ENCODE measurements at regions not wholly inside any gene's neighbourhood (a gene's known extent, or its start where the extent isn't known, plus 50 kb on each side); places are given as distances from the start of the nearest gene placed in this dataset.
A peak's percentile ranks its signal among the peaks of the same experiment; 100 is the strongest.

DNA sequence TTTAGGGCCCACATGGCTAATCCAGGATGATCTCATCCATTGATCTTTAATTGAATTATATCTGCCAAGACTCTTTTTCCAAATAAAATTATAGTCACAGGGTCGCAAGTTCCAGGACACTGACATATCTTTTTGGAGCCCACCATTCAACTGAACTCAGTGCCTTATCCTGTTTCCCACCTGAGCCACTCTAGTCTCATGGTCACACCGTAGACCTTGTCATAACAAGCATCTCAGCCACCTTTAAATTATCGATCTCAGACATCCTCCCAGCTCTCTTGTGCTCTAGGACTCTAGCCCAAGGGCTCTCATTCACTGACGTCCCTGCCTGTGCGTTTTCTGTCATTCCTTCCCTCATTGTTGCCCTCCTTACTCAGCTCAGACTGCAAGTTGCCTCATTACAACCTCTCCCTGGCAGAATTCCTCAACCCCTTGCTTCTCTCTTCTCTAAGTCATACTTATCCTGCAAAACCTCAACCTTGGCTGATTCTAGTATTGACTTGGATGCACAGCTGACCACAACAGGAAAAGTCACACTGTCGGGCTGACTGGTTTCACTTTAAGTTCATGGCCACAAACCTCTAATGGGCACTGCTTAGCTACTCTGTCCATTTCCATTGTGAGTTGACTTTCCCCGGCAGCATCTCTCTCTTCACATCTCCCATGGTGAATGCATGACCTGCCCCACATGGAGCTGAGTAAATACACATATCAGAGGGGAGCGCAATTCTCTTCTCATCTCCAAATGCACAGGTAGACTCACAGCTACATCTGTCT, 91.0 kb upstream of the TRIM2 start:
- TF ChIP-seq, protein P1, sequence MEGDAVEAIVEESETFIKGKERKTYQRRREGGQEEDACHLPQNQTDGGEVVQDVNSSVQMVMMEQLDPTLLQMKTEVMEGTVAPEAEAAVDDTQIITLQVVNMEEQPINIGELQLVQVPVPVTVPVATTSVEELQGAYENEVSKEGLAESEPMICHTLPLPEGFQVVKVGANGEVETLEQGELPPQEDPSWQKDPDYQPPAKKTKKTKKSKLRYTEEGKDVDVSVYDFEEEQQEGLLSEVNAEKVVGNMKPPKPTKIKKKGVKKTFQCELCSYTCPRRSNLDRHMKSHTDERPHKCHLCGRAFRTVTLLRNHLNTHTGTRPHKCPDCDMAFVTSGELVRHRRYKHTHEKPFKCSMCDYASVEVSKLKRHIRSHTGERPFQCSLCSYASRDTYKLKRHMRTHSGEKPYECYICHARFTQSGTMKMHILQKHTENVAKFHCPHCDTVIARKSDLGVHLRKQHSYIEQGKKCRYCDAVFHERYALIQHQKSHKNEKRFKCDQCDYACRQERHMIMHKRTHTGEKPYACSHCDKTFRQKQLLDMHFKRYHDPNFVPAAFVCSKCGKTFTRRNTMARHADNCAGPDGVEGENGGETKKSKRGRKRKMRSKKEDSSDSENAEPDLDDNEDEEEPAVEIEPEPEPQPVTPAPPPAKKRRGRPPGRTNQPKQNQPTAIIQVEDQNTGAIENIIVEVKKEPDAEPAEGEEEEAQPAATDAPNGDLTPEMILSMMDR (IDR thresholded peaks at IDR 0.05; ENCODE audit: control extremely low read depth, extremely low read depth) = no peak
- ATAC-seq (ENCODE audit: insufficient read depth, low FRiP score) = no peak
- WGBS, 2 donors = 85 to 86% methylated on average over 8 of the region's 8 CpGs
- no peak overlapping the region for H3K9ac ChIP-seq (ENCODE audit: insufficient read depth in 1 of 2, low read length in 2 of 2)
- peaks cover 0 to 9% (median 0%) of the 10 kb centered on the region in 5 donors for H3K4me1 ChIP-seq (ENCODE audit: control insufficient read depth in 5 of 5, insufficient read depth in 5 of 5, low read length in 5 of 5)
- no peaks in the 10 kb centered on the region for H3K27me3 ChIP-seq (ENCODE audit: control insufficient read depth in 3 of 3, insufficient read depth in 3 of 3, low read length in 2 of 3)
- H3K4me3 ChIP-seq = no peak overlapping the region
- H3K9me3 ChIP-seq (ENCODE audit: control insufficient read depth in 4 of 4, insufficient read depth in 3 of 4, low read length in 3 of 4) = no peaks in the 10 kb centered on the region
- H3K36me3 ChIP-seq (ENCODE audit: control insufficient read depth in 4 of 4, insufficient read depth in 4 of 4, low read length in 4 of 4) = no peaks in the 10 kb centered on the region
- H3K27ac ChIP-seq (ENCODE audit: low read depth in 1 of 2, low read length in 1 of 2) = no peak overlapping the region
- DNase-seq = no peak

DNA sequence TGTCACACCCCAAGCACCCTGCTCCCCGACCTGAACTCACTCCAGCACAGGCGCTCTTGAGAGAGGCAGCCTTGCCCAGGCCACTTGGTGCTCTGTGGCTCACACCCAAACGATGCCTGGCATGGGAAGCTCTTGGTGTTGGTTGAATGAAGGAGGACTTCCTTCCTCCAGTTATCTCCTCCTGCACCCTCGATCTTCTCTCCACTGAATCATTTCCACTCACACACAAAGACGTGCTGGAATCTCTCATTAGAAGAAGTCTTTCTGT, 90.5 kb upstream of the TRIM2 start:
- no peak overlapping the region for H3K9ac ChIP-seq (ENCODE audit: insufficient read depth in 1 of 2, low read length in 2 of 2)
- H3K9me3 ChIP-seq (ENCODE audit: control insufficient read depth in 4 of 4, insufficient read depth in 3 of 4, low read length in 3 of 4) = no peaks in the 10 kb centered on the region
- no peak overlapping the region for H3K4me3 ChIP-seq
- peaks cover 0 to 9% (median 0%) of the 10 kb centered on the region in 5 donors for H3K4me1 ChIP-seq (ENCODE audit: control insufficient read depth in 5 of 5, insufficient read depth in 5 of 5, low read length in 5 of 5)
- no peak for DNase-seq
- H3K27me3 ChIP-seq (ENCODE audit: control insufficient read depth in 3 of 3, insufficient read depth in 3 of 3, low read length in 2 of 3) = no peaks in the 10 kb centered on the region
- no peak for ATAC-seq (ENCODE audit: insufficient read depth, low FRiP score)
- TF ChIP-seq, protein P1 (IDR thresholded peaks at IDR 0.05; ENCODE audit: control extremely low read depth, extremely low read depth) = no peak
- H3K36me3 ChIP-seq (ENCODE audit: control insufficient read depth in 4 of 4, insufficient read depth in 4 of 4, low read length in 4 of 4) = no peaks in the 10 kb centered on the region
- no peak overlapping the region for H3K27ac ChIP-seq (ENCODE audit: low read depth in 1 of 2, low read length in 1 of 2)
- WGBS, 2 donors = 51 to 66% methylated on average over 5 of the region's 5 CpGs

DNA sequence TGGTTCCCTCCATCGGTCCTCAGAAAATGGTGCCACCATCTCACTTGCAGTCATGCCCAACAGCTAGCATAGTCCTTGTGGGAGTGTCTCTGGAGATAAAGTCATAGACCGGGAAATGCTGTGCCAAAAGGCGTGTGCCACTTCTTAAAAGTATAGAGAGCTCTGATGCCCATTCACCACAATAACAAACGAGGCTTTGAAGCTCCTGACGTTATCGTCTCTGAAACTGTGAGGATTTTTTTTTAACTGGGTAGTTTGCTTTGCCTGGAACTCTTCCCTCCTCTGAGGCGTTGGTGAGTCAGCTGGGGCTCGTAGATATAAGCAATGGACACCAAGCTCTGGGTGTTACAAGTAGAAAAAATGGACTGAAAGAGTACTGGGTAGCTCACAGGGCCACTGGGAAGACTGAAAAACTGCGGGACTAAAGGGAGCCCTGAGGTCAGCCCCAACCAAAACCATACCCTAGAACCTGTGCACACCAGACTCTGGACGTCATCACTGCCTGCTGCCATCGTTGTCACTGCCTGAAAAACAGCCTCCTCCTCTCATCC, 89.4 kb upstream of the TRIM2 start:
- Histone ChIP-seq H3K4me1 (ENCODE audit: control insufficient read depth in 5 of 5, insufficient read depth in 5 of 5, low read length in 5 of 5) (peaks cover 0 to 9% (median 4%) of the 10 kb centered on the region in 5 donors), H3K4me3 (no peak overlapping the region), H3K27me3 (ENCODE audit: control insufficient read depth in 3 of 3, insufficient read depth in 3 of 3, low read length in 2 of 3) (no peaks in the 10 kb centered on the region), H3K36me3 (ENCODE audit: control insufficient read depth in 4 of 4, insufficient read depth in 4 of 4, low read length in 4 of 4) (no peaks in the 10 kb centered on the region), H3K27ac (ENCODE audit: low read depth in 1 of 2, low read length in 1 of 2) (peak overlapping the region in 1 of 2 donors; percentile 43), H3K9me3 (ENCODE audit: control insufficient read depth in 4 of 4, insufficient read depth in 3 of 4, low read length in 3 of 4) (no peaks in the 10 kb centered on the region), H3K9ac (ENCODE audit: insufficient read depth in 1 of 2, low read length in 2 of 2) (no peak overlapping the region)
- WGBS, 2 donors = 71 to 85% methylated on average over 11 of the region's 11 CpGs
- DNase-seq = no peak
- no peak for ATAC-seq (ENCODE audit: insufficient read depth, low FRiP score)
- TF ChIP-seq, protein P1 (IDR thresholded peaks at IDR 0.05; ENCODE audit: control extremely low read depth, extremely low read depth) = no peak
